NOMO-1 (cell line): ENCODE measurements at regions not wholly inside any gene's neighbourhood (a gene's known extent, or its start where the extent isn't known, plus 50 kb on each side); places are given as distances from the start of the nearest gene placed in this dataset.

Experiments used
- DNase-seq, 2 experiments: peaks; one replicate each; lab custom pipeline; 2025; ENCODE audit not compliant: unreplicated experiment in 2 of 2; lab: John Stamatoyannopoulos, UW

DNA sequence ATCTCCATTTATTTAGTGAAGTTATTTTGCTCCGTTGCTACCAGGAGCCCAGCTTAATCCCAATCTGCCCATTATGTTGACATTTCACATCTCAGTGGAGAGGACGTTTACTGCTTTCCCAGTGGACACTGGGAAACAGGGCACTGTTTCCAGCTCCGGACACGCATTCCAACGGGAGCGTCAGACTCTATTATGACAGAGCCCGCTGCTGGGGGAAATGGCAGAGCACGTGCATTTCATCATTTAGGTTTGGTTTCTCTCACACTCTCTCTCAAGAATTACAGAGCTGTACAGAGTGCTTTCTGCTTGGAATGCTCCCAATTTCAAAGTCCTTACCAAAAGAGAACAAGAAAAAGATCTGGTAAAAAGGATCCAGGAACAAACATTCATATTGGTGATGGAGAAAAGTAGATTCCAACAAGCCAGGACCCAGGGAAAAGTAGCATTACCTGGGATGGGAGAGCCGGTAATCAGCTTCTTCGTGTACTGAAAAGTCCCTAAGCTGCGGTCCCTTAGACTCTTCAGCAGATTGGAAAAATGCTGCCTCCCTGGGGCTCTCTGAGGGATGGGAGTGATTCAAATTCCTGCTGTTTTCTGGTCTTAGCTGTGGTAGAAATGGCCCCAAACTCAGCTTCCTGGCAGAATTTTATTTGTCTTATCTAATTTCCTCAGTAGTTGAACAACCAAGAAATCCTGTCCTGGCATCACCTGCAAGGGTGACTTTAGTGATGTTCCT, 136.0 kb upstream of the THBS1 start:
- no peak for DNase-seq

DNA sequence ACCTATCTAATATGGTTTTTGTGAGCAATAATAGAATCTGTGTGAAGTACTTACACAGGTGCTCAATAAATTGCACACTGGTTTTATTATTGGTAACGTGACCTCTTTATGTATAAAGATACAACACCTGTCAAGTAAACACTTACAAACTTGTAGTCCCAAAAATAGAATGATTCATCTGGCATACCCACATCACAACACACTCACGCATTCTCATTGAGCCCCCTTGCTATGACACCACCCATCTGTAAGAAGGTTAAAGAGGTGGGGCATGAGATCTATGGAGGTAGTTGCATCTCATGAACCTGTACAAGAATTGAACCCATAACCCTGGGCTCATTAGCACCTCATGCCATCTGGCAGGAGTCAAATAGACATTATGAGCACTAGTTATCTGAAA, 134.9 kb upstream of the THBS1 start:
- DNase-seq = no peak

- DNase-seq = no peak
These were observed 133.5 kb upstream of the THBS1 start for GRCh38 chr15:39447346-39447745.

- peak in 1 of 2 experiments; percentile 40 for DNase-seq
These were observed 133.0 kb upstream of the THBS1 start for GRCh38 chr15:39447881-39448280.

GRCh38 chr15:39448409-39448808, 132.5 kb upstream of the THBS1 start:
- no peak for DNase-seq

DNA sequence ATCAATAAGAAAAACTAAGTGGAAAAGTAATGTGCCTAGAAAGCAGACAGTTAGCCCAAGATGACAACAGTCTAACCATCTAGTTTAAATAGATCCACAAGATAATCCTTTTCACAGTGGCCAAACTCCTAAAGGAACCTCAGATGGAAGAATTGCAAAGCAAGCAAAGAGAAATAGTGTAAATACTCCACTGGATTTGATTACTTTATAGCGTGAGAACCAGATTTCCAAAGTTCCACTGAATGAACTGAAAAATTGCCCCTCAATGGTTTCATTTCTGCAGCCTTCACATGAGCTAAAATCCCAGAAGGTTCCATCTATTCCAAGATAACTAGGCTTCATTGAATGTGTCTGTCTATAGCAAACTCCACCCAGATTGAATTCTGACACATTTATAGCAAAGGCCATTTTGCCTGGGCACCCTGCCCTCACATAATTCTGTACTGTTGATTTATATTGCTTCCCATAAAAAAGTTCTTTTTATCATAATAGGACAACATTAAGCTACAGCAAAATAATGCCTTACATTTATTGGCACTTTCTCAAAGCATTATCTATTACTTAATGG, 129.7 kb upstream of the THBS1 start:
- DNase-seq = no peak

GRCh38 chr15:39451871-39452270, 129.0 kb upstream of the THBS1 start:
- DNase-seq = no peak

- peak; percentile 36 to 92 for DNase-seq
These were observed 127.3 kb upstream of the THBS1 start for GRCh38 chr15:39453620-39454019.

DNA sequence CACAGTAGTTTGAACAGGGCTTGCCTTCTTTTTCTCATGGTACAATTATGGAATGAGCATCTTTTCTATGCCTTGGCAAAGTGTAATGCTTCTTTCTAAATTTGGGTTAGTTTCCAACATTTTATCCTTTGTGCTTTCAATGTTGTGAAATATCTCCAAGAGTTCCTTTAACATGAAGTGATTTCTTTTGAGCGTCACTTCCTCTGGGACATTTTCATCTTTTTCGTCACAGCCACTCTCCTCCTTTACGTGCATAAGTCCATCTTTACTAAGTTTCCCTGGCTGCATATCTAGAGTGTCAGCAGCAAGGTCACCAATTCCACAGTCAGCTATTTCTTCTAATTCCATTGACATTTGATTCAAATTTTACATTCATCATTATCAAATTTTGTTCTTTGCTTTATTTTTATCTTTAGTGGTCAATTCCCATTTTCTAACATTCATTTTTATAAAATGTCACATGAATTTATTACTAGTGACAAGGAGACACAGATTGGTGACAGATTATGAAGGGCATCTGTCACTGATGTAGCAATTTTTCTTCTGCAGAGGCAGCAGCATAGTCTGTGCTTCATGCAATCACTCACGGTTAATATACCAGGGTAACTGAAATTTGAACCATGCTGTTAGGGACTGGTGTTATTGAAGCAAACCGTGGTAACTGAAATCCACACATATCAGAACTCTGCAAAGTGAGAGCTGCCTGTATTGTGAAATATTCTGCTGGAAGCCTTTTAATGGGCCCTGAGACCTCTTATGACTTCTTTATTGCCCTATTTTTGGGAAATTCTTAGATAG, 126.5 kb upstream of the THBS1 start:
- DNase-seq = peak; percentile 57 to 82

GRCh38 chr15:39455471-39455991, 125.3 kb upstream of the THBS1 start:
- DNase-seq = no peak

- no peak for DNase-seq
These were observed 124.7 kb upstream of the THBS1 start for GRCh38 chr15:39456159-39456558.

- no peak for DNase-seq
These were observed 124.1 kb upstream of the THBS1 start for GRCh38 chr15:39456582-39457330.

GRCh38 chr15:39458131-39458530, 122.7 kb upstream of the THBS1 start:
- no peak for DNase-seq

- no peak for DNase-seq
These were observed 121.3 kb upstream of the THBS1 start for GRCh38 chr15:39459548-39459947.

DNA sequence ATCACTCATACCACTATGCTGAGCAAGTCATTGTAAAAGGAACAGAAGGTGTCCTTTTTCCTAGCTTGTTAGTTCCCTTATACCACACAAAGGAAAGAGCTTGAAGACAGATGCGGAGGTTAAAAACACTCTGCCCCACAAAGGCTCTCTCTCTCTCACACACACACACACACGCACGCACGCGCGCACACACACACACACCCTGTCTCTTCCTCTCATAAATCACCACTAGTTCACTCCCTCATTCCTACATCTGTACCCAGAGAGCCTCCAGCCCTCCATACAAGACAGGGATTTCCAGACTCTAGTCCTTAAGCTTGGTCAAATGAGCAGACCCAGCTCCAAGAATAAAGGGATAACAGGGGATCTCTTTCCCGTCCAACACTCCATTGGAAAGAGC, 120.1 kb upstream of the THBS1 start:
- DNase-seq = no peak

DNA sequence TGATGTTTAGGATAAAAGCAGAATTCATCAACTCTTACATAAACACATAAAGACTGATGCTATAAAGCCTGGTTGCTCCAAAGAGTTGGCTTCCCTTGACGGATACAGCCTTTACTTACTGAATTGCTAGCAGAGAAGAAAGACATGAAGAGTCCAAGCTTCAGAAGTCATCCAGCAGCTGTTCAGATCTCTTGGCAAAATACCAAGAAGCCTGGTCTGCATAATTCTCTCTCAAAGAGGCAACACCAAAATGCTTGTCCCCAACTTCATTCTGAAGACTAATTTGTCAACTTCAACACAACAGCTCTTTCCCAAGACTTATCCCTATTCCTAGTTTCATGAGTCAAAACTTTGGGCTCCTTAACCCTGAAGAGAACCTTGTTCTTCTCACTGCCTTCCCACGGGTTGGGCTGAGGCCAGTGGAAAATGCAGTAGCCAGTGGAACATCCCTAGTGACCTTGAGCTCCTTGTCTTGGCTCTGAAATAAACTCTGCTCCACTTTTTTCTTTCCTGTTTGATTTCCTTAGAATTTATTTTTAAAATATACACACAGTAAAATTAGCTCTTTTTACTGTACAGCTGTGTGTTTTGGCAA, 119.2 kb upstream of the THBS1 start:
- DNase-seq = no peak

DNA sequence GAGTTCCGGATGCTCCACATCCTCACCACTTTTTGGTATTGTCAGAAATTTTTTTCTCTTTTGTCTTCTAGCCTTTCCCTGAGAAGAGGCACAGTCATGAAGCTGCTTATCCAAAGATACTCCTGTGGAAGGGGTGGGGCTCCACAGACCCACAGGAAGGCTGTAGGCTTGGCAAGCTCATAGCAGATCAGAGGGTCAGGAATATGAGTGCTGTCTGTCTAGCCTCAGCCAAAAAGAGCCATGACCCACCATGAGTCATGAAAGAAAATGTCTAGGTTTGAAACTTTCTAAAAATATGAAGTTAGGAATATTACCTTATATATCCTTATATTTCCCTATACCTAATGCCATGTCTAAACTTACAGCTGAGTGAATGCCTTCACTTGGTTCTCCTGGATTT, 118.2 kb upstream of the THBS1 start:
- no peak for DNase-seq

DNA sequence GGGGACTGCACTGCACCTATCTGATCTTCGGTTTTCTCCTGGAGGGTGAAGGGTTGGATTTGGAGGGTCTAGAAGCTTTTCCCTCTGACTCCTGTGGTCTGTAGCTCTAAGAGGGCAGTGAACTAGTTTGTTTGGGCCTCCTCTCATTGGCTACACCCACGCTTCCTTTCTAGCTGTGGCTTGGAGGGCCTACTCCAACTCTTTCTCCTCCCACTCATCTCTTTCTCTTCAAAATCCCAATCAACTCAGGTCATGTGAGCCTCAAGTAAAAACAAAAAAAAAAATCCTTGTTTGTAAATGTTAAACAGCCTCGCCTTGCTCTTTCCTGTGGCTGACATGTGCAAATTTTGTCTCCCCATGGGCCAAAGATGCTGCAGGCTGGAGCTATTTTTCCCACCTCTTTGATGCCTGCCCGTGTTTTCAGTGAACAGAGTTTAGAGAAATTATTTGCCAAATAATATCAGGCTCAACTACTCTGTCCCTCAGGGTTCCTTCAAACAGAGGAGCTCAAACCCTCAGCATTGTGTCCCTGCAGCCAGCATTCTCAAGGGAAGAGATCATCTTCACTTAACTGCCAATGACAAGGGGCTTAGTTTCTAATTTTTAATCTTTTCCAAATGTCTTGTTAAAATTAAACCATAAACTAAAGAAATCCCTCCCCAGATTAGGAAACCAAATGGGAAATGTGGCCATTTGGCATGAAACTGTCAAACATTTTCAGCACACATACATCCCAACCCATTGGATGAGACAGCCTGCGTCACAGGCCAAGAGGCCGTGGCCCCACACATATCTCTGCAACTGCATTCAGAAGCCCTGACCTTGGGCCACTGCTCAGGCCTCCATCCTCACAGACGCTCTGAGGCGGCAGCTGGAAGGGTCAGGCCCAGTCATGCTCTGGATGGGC, 114.8 kb upstream of the THBS1 start:
- DNase-seq = no peak

DNA sequence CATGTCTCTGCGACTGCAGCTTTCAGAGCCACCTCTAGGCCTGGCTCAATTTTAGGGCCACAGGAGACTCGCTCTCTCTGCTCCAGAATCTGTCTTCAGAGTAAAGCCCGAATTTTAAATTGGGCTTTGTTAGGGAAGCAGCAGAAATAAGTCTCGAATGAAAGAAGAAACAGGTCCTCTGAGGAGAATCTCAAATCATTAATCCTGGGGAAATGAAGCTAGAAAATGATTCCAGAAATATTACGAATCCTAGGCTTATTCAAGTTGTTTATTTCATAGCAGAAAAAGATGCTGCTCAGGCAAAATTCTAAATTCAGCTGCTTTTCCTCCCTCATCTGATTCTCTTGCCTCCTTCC, 114.2 kb upstream of the THBS1 start:
- no peak for DNase-seq

- peak; percentile 86 to 97 for DNase-seq
These were observed 112.5 kb upstream of the THBS1 start for GRCh38 chr15:39468331-39468730.
